Activated T-helper 2 cell treated with anti-CD3 and anti-CD28 coated beads, Interferon-gamma antibody, Interleukin-2, Interleukin-4, amounts not matched to agents 10 μg/mL and 5 μg/mL and 100 μg/mL, durations not matched to agents 14 hours and 24 hours and 36 hours (primary cell): ENCODE measurements at regions not wholly inside any gene's neighbourhood (a gene's known extent, or its start where the extent isn't known, plus 50 kb on each side); places are given as distances from the start of the nearest gene placed in this dataset.

Experiments used
- DNase-seq: peaks from one replicate; pipeline ENCODE4 v3.0.0; 2021; ENCODE audit warnings: low spot score
- H3K27ac Mint-ChIP-seq: one replicate; pipeline ENCODE4 v1.8.0; 2021; ENCODE audit warnings: mixed read lengths
- H3K27me3 Mint-ChIP-seq: one replicate; pipeline ENCODE4 v1.8.0; 2021; ENCODE audit warnings: low read depth, mixed read lengths
- H3K36me3 Mint-ChIP-seq: one replicate; pipeline ENCODE4 v1.8.0; 2021; ENCODE audit warnings: low read depth, mixed read lengths
- H3K4me1 Mint-ChIP-seq: one replicate; pipeline ENCODE4 v1.8.0; 2021; ENCODE audit warnings: low read depth, mixed read lengths
- H3K4me3 Mint-ChIP-seq: one replicate; pipeline ENCODE4 v1.8.0; 2021; ENCODE audit warnings: low read depth, mild to moderate bottlenecking, moderate library complexity, mixed read lengths
- H3K9me3 Mint-ChIP-seq: one replicate; pipeline ENCODE4 v1.8.0; 2021; ENCODE audit warnings: mixed read lengths
- intact Hi-C: fragments of 100-400 bp; cut with micrococcal nuclease; formaldehyde crosslinking; loops from one replicate; pipeline ENCODE4 v1.15.1; 2023

- DNase-seq: no peak
- Mint-ChIP-seq H3K4me3 (no peak overlapping the region), H3K27ac (no peak overlapping the region), H3K4me1 (no peaks in the 10 kb centered on the region), H3K36me3 (no peaks in the 10 kb centered on the region), H3K27me3 (no peaks in the 10 kb centered on the region), H3K9me3 (no peaks in the 10 kb centered on the region)
- intact Hi-C loops: no loop called here
Measured at GRCh38 chr20:10863337-10864060, 189.7 kb upstream of the JAG1 start.

DNA sequence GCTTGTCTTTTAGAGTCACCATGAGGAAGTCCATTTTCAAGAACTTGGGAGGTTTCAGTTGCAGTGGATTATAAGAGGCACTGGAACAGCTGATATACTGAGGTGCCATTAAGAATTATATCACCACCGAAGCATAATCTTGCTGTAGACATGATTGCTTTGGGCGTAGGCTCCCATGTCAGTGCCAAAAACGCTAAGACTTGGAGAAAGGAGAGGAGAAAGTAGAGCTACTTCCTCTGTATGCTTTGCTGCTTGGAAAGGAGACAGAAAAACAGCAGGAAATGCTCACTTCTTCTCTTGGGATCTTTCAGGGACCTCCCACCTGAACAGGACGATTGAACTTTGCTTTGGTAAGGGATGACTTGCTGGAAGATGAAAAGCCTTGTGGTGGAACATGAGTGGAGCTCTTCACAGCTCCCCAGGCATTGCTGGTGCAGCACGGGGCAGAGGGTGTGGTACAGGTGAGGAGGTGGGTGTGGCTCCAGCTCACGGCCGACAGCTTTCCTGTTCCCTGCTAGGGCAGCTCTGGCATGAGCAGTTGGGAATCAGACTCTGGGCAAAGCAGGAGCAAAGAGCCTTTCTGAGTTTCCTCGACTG, 190.4 kb upstream of the JAG1 start:
- H3K4me3 Mint-ChIP-seq: no peak overlapping the region
- intact Hi-C loops: no loop called here
- no peak overlapping the region for H3K27ac Mint-ChIP-seq
- H3K9me3 Mint-ChIP-seq: no peaks in the 10 kb centered on the region
- no peaks in the 10 kb centered on the region for H3K36me3 Mint-ChIP-seq
- H3K27me3 Mint-ChIP-seq: no peaks in the 10 kb centered on the region
- no peak for DNase-seq
- no peaks in the 10 kb centered on the region for H3K4me1 Mint-ChIP-seq

- Mint-ChIP-seq H3K4me1 (no peaks in the 10 kb centered on the region), H3K27ac (no peak overlapping the region), H3K27me3 (no peaks in the 10 kb centered on the region), H3K4me3 (no peak overlapping the region), H3K9me3 (no peaks in the 10 kb centered on the region), H3K36me3 (no peaks in the 10 kb centered on the region)
- intact Hi-C loops: no loop called here
- no peak for DNase-seq
Measured at GRCh38 chr20:10868299-10868698, 194.5 kb upstream of the JAG1 start.

DNA sequence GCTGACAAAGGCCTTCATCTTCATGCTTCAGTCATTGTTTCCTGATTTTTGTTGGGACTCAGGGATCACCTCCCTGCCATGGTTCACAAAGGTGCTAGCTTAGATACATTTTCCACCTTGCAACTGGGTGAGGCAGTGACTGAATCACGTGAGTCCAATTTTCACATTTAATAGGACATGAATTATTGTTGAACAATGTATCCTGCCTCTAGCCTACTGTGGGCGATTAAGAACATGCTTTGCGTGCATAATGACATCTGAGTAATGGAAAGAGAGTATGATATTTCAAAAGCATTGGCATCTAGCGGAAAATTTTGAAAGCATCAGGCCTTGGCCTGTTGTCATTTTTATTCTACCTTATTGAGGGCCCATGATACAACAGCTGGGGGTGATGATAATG, 199.2 kb upstream of the JAG1 start:
- Mint-ChIP-seq H3K9me3 (peaks cover 7% of the 10 kb centered on the region), H3K4me3 (no peak overlapping the region)

DNA sequence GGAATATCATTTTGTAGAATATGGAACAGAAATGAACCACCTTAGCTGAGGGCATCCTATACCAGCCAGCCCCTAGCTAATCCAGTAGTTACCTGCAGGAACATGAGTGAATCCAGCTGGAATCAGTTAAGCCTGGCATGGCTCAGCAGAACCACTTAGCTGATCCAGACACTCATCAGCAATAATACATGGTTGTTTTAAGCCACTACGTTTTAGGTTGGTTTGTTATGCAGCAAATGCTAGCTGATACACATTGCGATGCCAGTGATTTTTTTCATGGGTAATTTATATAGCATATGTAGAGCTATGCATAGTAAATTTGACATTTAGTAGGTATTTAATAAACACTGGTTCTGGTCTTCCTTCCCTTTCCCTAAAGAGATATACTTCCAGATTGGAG, 201.9 kb upstream of the JAG1 start:
- Mint-ChIP-seq H3K27ac (no peak overlapping the region), H3K9me3 (peaks cover 7% of the 10 kb centered on the region), H3K27me3 (no peaks in the 10 kb centered on the region), H3K4me3 (no peak overlapping the region), H3K36me3 (no peaks in the 10 kb centered on the region), H3K4me1 (no peaks in the 10 kb centered on the region)
- DNase-seq: no peak
- intact Hi-C loops: no loop called here

More for the DNA sequence above, 199.2 kb upstream of the JAG1 start:
- no peaks in the 10 kb centered on the region for H3K4me1 Mint-ChIP-seq
- H3K36me3 Mint-ChIP-seq: no peaks in the 10 kb centered on the region
- intact Hi-C loops: no loop called here
- H3K27me3 Mint-ChIP-seq: no peaks in the 10 kb centered on the region
- no peak for DNase-seq
- no peak overlapping the region for H3K27ac Mint-ChIP-seq

- Mint-ChIP-seq H3K4me1 (no peaks in the 10 kb centered on the region), H3K27ac (no peak overlapping the region), H3K27me3 (no peaks in the 10 kb centered on the region), H3K9me3 (peaks cover 7% of the 10 kb centered on the region), H3K36me3 (no peaks in the 10 kb centered on the region), H3K4me3 (no peak overlapping the region)
- intact Hi-C loops: no loop called here
- DNase-seq: no peak
Measured at GRCh38 chr20:10876558-10876957, 202.8 kb upstream of the JAG1 start.

DNA sequence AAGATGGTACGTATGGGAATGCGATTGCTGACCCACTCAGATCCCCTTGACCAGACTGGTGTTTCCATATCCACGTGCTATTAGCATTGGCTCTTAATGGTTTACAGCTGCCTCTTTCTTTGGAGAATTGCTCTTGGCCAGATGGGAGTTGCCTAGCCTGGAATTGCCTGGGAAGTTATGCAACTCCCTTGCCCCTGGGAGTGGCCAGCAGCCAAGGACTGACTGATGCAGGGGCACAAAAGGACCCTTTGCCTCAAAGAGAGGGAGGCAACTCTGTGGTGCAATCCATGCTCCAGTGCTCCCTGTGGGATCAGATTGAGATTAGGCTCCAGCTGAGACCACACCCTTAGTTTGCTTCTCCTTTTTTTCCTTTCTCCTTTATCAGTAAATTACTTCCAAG, 203.5 kb upstream of the JAG1 start:
- H3K36me3 Mint-ChIP-seq: no peaks in the 10 kb centered on the region
- H3K27me3 Mint-ChIP-seq: no peaks in the 10 kb centered on the region
- peaks cover 7% of the 10 kb centered on the region for H3K9me3 Mint-ChIP-seq
- H3K27ac Mint-ChIP-seq: no peak overlapping the region
- no peaks in the 10 kb centered on the region for H3K4me1 Mint-ChIP-seq
- DNase-seq: no peak
- intact Hi-C loops: no loop called here
- H3K4me3 Mint-ChIP-seq: no peak overlapping the region

DNA sequence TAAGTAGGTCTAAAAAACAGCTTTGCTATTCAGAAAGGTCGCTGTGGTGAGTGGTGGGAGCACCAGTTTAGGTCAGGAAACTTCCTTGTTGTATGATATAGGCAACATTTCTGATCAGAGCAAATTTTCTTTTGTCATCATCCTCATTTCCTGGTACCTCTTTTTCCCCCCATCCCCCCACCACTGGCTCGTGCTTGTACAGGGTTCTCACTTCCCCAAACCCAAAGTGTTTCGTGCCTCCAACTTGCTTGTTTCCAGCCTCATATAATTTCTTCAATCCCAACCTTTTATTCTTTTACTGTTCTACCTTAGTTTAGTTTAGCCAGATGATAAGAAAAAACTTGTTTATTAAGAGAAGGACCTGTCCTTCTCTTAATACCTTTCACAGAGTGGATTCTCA, 209.4 kb upstream of the JAG1 start:
- no peaks in the 10 kb centered on the region for H3K27me3 Mint-ChIP-seq
- intact Hi-C loops: no loop called here
- DNase-seq: no peak
- no peaks in the 10 kb centered on the region for H3K4me1 Mint-ChIP-seq
- no peaks in the 10 kb centered on the region for H3K36me3 Mint-ChIP-seq
- H3K4me3 Mint-ChIP-seq: no peak overlapping the region
- H3K9me3 Mint-ChIP-seq: peaks cover 10% of the 10 kb centered on the region
- no peak overlapping the region for H3K27ac Mint-ChIP-seq

- no peak for DNase-seq
- no peaks in the 10 kb centered on the region for H3K27me3 Mint-ChIP-seq
- intact Hi-C loops: no loop called here
- peaks cover 11% of the 10 kb centered on the region for H3K9me3 Mint-ChIP-seq
- H3K27ac Mint-ChIP-seq: no peak overlapping the region
- H3K36me3 Mint-ChIP-seq: no peaks in the 10 kb centered on the region
- no peak overlapping the region for H3K4me3 Mint-ChIP-seq
- H3K4me1 Mint-ChIP-seq: no peaks in the 10 kb centered on the region
Measured at GRCh38 chr20:10893321-10893720, 219.5 kb upstream of the JAG1 start.

- no peaks in the 10 kb centered on the region for H3K27me3 Mint-ChIP-seq
- intact Hi-C loops: no loop called here
- no peak overlapping the region for H3K4me3 Mint-ChIP-seq
- H3K36me3 Mint-ChIP-seq: no peaks in the 10 kb centered on the region
- DNase-seq: no peak
- H3K4me1 Mint-ChIP-seq: no peaks in the 10 kb centered on the region
- H3K27ac Mint-ChIP-seq: no peak overlapping the region
- peaks cover 5% of the 10 kb centered on the region for H3K9me3 Mint-ChIP-seq
Measured at GRCh38 chr20:10897336-10897735, 223.5 kb upstream of the JAG1 start.

GRCh38 chr20:10898552-10898951, 224.8 kb upstream of the JAG1 start:
- Mint-ChIP-seq H3K4me1 (no peaks in the 10 kb centered on the region), H3K27ac (no peak overlapping the region), H3K27me3 (no peaks in the 10 kb centered on the region), H3K9me3 (peaks cover 5% of the 10 kb centered on the region), H3K4me3 (no peak overlapping the region), H3K36me3 (no peaks in the 10 kb centered on the region)
- intact Hi-C loops: no loop called here
- DNase-seq: no peak

GRCh38 chr20:10902174-10902573, 228.4 kb upstream of the JAG1 start:
- H3K27me3 Mint-ChIP-seq: no peaks in the 10 kb centered on the region
- H3K9me3 Mint-ChIP-seq: no peaks in the 10 kb centered on the region
- no peaks in the 10 kb centered on the region for H3K36me3 Mint-ChIP-seq
- intact Hi-C loops: no loop called here
- no peak for DNase-seq
- no peak overlapping the region for H3K27ac Mint-ChIP-seq
- H3K4me3 Mint-ChIP-seq: no peak overlapping the region
- no peaks in the 10 kb centered on the region for H3K4me1 Mint-ChIP-seq

DNA sequence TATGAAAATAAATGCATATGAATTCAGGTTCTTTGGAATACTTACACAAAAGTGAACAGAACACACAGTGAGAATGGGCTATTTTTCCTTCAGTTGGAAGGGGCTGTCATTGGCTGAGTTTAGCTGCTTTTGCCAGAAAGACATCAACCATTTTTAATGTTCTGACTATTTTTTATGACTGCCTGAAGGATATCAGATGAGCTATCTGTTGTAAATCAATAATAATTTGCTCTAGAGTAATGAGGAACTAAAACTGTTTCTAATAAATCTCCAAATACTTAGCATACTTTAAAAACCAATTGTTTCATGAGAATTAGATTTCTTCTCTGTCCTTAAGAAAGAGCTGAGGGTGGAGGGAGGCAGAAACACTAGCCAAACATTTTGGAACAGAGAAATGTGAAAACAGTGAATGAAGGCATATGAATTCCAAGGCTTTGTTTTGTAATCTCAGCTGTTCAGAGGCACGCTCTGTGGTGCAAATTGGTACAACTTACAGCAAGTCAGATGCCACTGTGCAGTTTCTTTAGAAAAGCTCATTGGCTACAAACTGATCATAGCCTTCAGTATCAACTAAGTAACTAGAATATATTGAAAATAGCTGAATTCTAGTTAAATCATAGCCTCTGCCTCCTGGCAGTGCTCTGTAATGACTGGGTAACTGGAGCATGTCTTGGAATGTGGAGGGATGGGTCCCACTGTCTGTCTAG, 228.9 kb upstream of the JAG1 start:
- Mint-ChIP-seq H3K4me1 (no peaks in the 10 kb centered on the region), H3K36me3 (no peaks in the 10 kb centered on the region), H3K27me3 (no peaks in the 10 kb centered on the region), H3K27ac (no peak overlapping the region), H3K4me3 (no peak overlapping the region), H3K9me3 (no peaks in the 10 kb centered on the region)
- intact Hi-C loops: no loop called here
- DNase-seq: no peak
